Panc1 (cell line): ENCODE measurements at regions not wholly inside any gene's neighbourhood (a gene's known extent, or its start where the extent isn't known, plus 50 kb on each side); places are given as distances from the start of the nearest gene placed in this dataset.

Experiments used
- ATAC-seq: fragments of 200-7000 bp; cut with Tn5 transposase; 2 replicates; pipeline ENCODE4 v1.9.1; 2020; ENCODE audit warnings: mild to moderate bottlenecking, moderate library complexity
- BruUV-seq: library from RNA; stranded (reverse); fragments of 400-500 nt; replicated peaks from 2 replicates; lab custom pipeline; 2021; lab: Mats Ljungman, UMichigan
- CTCF ChIA-PET: fragments of 300-600 bp; sonication (Branson Sonifier 250); formaldehyde crosslinking; loops from one replicate; lab custom pipeline; 2022; ENCODE audit warnings: antibody characterized with exemption; lab: Charles Lee
- POLR2A ChIA-PET: fragments of 300-600 bp; sonication (Branson Sonifier 250); formaldehyde crosslinking; loops from one replicate; lab custom pipeline; 2022; ENCODE audit warnings: antibody characterized with exemption; lab: Charles Lee
- DNase-seq: peaks from one replicate; pipeline ENCODE4 v3.0.0-alpha.2; 2010; ENCODE audit warnings: low read depth, low spot score
- H3K27ac ChIP-seq: 2 replicates; pipeline ENCODE4 v1.5.1; 2011; ENCODE audit warnings: mild to moderate bottlenecking, low read length, inconsistent platforms
- H3K27me3 ChIP-seq: fragments of 200-500 bp; sonication (Bioruptor generic); 2 replicates; pipeline ENCODE4 v1.6.0; 2014; ENCODE audit warnings: low read length, inconsistent platforms; ENCODE audit not compliant: control insufficient read depth, insufficient read depth
- H3K36me3 ChIP-seq: fragments of 200-500 bp; sonication (Bioruptor generic); 2 replicates; pipeline ENCODE4 v1.5.1; 2014; ENCODE audit warnings: inconsistent platforms, mild to moderate bottlenecking, low read length, moderate library complexity; ENCODE audit not compliant: control insufficient read depth, insufficient read depth
- H3K4me1 ChIP-seq: 2 replicates; pipeline ENCODE4 v1.5.1; 2011; ENCODE audit warnings: inconsistent platforms, mild to moderate bottlenecking, low read length, moderate library complexity; ENCODE audit not compliant: control insufficient read depth, insufficient read depth
- H3K4me3 ChIP-seq, 2 experiments: 2 replicates each; pipeline ENCODE4 v1.5.1; 2011 to 2012; ENCODE audit warnings: low read depth in 2 of 2, low read length in 2 of 2, mild to moderate bottlenecking in 2 of 2, inconsistent platforms in 1 of 2, moderate library complexity in 1 of 2
- H3K9me3 ChIP-seq: fragments of 200-500 bp; sonication (Bioruptor generic); 2 replicates; pipeline ENCODE4 v1.5.1; 2014; ENCODE audit warnings: low read depth, mild to moderate bottlenecking, inconsistent platforms, low read length, moderate library complexity; ENCODE audit not compliant: control insufficient read depth, insufficient read depth
- CTCF ChIP-seq: fragments of 450-650 bp; IDR thresholded peaks from 2 replicates; pipeline ENCODE4 v1.5.1; 2017; ENCODE audit warnings: mild to moderate bottlenecking
- POLR2AphosphoS5 ChIP-seq: IDR thresholded peaks from 2 replicates; pipeline ENCODE4 v1.6.1; 2012; ENCODE audit warnings: mild to moderate bottlenecking, low read depth, low read length, moderate library complexity
- REST ChIP-seq, 2 experiments: IDR thresholded peaks; 2 replicates each; pipeline ENCODE4 v1.6.1; 2011 to 2012; ENCODE audit warnings: low read depth in 2 of 2, control low read depth in 1 of 2, low read length in 1 of 2, mild to moderate bottlenecking in 1 of 2, moderate library complexity in 1 of 2; ENCODE audit not compliant: insufficient read depth in 1 of 2
- SIN3A ChIP-seq: IDR thresholded peaks from 2 replicates; pipeline ENCODE4 v1.6.1; 2012; ENCODE audit warnings: low read depth, mild to moderate bottlenecking, low read length, moderate library complexity, borderline replicate concordance; ENCODE audit not compliant: insufficient read depth
- TCF7L2 ChIP-seq: IDR thresholded peaks from 2 replicates; pipeline ENCODE4 v1.6.1; 2011; ENCODE audit warnings: mild to moderate bottlenecking, low read depth, low read length, inconsistent platforms
- in situ Hi-C: cut with HindIII; loops from 2 replicates; pipeline ENCODE4 v1.10.0; 2016; ENCODE audit warnings: low sequenced_read_pairs, low pct_unique_long_range_greater_than_20kb
- intact Hi-C: fragments of 100-400 bp; cut with micrococcal nuclease; formaldehyde crosslinking; loops from one replicate; pipeline ENCODE4 v1.10.0; 2022; ENCODE audit not compliant: unreplicated experiment

GRCh38 chr1:181858135-181858534 is 203.4 kb downstream of the ZNF648 start:
- DNase-seq: no peak
- TF ChIP-seq SIN3A: no peak
- TF ChIP-seq REST (IDR thresholded peaks at IDR 0.05; ENCODE audit: insufficient read depth in 1 of 2, low read depth in 2 of 2, low read length in 1 of 2): no peak
- no peak for TF ChIP-seq CTCF
- TF ChIP-seq TCF7L2: no peak
- no peak for TF ChIP-seq POLR2AphosphoS5
- intact Hi-C loops: no loop called here
- Histone ChIP-seq H3K27me3 (no peaks in the 10 kb centered on the region), H3K4me1 (no peaks in the 10 kb centered on the region), H3K27ac (no peak overlapping the region), H3K36me3 (no peaks in the 10 kb centered on the region), H3K9me3 (0 out of 2 replicates have a peak, but pooled peaks cover 3% of the 10 kb centered on the region), H3K4me3 (no peak overlapping the region)
- BruUV-seq: no TSS peak
- in situ Hi-C loops: no loop called here
- ChIA-PET POLR2A (no interaction called here), CTCF (no interaction called here)
- ATAC-seq: no peak
